HG02885 (cell line): ENCODE measurements at regions not wholly inside any gene's neighbourhood (a gene's known extent, or its start where the extent isn't known, plus 50 kb on each side); places are given as distances from the start of the nearest gene placed in this dataset.
"Not testable (repeated sequence)": the region's sequence is repeated elsewhere in the genome, so short reads cannot be mapped to it uniquely, and the experiment has no call there.

Experiments used
- ATAC-seq: cut with Tn5 transposase; IDR thresholded peaks from one replicate; pipeline ENCODE4 v1.9.1; 2021; ENCODE audit warnings: mild to moderate bottlenecking; ENCODE audit not compliant: unreplicated experiment, poor library complexity

- ATAC-seq: peak; percentile 49
Observed at GRCh38 chr3:155995525-155996370, 124.6 kb upstream of the KCNAB1 start.

DNA sequence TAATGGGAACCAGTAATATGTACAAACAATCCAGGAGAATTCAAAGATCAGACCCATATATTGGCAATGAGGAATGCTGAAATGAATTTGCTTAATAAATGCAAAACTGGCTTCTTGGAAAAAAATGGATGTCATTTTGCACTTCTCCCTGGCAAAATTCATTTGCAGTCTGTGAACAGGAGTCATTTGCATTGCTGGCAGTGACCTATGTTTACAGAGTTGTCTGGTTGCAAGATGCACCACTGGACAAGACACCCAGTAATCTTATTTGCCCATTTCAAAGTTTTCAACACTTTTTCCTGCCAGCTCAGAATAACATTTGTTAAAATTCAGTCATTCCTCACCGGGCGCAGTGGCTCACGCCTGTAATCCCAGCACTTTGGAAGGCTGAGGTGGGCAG is 123.5 kb upstream of the KCNAB1 start:
- ATAC-seq: no peak

DNA sequence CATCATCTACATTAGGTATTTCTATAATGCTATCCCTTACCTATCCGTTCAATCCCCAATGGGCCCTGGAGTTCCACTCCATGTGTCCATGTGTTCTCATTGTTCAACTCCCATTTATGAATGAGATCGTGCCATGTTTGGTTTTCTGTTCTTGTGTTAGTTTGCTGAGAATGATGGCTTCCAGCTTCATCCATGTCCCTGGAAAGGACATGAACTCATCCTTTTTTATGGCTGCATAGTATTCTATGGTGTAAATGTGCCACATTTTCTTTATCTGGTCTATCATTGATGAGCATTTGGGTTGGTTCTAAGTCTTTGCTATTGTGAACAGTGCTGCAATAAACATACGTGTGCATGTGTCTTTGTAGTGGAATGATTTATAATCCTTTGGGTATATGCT is 122.2 kb upstream of the KCNAB1 start:
- ATAC-seq: not testable (repeated sequence)

DNA sequence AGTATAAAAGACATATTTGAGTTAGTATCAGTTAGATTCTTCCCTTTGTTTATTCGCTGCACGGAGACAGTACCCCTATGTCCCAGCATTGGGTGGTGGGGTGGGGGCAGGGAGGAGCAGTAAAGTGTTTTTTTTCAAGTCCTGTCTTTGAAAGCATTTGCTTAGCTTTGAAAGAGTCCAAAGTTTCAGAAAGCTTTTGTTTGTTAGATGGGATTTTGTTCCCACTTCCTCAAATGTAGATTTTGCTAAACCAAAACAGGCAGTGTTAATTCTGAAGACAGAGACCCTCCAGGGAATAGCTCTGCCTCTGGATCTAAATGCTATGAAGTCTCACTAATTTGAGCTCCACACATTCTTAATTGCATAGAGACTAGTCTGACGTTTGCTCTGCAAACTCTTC is 114.6 kb upstream of the KCNAB1 start:
- no peak for ATAC-seq

GRCh38 chr3:156010829-156011228 is 109.5 kb upstream of the KCNAB1 start:
- no peak for ATAC-seq

GRCh38 chr3:156014489-156014888 is 105.9 kb upstream of the KCNAB1 start:
- ATAC-seq: no peak

DNA sequence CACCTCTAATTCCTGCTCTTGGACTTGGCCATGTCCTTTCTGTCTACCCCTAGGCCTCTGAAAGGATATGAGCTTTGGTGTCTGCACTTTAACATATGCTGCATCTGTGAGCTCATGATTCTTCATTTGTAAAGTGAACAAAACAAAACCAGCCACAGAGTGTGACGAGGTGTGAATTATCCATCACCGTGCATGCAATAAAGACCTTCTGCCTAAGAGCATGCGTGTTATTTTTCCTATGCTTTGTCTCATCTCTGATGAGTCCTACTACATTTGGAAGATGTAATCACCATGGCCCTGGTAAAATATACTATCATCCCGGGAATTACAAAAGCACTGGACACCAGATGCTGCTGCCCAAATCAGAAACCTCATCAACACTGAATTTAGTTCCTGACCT is 103.5 kb upstream of the KCNAB1 start:
- ATAC-seq: no peak

GRCh38 chr3:156017352-156018030 is 102.9 kb upstream of the KCNAB1 start:
- no peak for ATAC-seq

- ATAC-seq: no peak
Observed at GRCh38 chr3:156024904-156025533, 95.4 kb upstream of the KCNAB1 start.

DNA sequence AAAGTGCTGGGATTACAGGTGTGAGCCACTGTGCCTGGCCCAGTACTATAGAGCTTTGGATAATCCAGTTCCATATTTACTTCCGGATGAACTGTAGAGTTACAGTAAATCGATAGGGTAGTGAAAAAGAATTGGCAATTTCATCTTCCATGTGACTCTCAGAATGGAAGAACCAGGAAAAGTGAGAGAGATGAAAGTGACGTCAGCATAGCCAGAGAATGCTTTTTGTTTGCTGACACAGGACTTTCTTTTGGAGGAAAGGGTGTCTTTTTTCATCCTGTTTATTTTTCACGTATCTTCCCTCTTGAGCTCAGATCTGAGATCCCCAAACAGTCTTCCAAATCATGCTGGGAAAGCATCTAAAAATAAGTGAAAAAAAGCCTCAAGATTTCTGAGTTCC is 91.2 kb upstream of the KCNAB1 start:
- no peak for ATAC-seq

GRCh38 chr3:156030723-156031122 is 89.7 kb upstream of the KCNAB1 start:
- ATAC-seq: no peak

GRCh38 chr3:156033428-156033827 is 87.0 kb upstream of the KCNAB1 start:
- no peak for ATAC-seq

GRCh38 chr3:156035158-156035557 is 85.2 kb upstream of the KCNAB1 start:
- no peak for ATAC-seq

DNA sequence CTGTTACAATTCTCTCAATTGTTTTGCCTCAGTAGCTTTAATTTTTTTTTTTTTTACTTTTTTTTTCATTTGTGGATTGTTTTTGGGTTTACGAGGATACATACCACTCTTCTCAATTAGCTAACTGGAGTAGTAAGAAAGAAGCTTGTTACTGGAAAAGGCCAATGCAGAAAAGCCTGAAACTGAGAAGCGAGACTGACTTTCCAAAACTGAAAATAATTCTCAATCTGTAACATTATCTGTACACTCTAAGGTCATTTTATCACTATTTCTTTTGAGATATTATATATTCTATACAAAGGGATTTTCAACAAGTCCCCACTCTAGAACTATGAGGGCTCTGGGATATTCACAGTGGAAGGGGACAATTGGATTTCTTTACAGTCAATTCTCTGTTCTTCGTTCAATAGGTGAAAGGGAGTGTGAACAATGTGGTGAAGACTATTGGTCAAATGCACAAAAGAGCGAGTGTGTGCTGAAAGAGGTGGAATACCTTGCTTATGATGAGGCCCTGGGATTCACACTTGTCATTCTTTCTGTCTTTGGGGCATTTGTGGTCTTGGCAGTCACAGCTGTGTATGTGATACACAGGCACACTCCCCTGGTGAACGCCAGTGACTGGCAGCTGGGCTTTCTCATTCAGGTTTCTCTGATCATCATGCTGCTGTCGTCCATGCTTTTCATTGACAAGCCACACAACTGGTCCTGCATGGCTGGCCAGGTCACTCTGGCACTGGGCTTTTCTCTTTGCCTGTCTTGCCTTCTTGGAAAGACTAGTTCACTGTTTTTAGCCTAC is 83.9 kb upstream of the KCNAB1 start:
- ATAC-seq: no peak

DNA sequence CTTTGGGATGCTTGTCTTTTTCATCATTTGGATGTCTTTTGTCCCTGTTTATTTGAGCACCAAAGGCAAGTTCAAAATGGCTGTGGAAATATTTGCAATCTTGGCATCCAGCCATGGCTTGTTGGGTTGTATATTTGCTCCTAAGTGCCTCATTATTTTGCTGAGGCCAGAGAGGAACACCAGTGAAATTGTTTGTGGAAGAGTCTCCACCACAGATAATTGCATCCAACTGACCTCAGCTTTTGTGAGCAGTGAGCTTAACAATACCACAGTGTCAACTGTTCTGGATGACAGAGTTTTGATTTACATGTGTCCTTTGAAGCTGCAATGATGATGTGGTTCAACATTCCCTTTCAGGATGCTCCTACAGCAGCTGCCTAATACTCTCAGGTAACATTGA is 83.0 kb upstream of the KCNAB1 start:
- ATAC-seq: no peak

DNA sequence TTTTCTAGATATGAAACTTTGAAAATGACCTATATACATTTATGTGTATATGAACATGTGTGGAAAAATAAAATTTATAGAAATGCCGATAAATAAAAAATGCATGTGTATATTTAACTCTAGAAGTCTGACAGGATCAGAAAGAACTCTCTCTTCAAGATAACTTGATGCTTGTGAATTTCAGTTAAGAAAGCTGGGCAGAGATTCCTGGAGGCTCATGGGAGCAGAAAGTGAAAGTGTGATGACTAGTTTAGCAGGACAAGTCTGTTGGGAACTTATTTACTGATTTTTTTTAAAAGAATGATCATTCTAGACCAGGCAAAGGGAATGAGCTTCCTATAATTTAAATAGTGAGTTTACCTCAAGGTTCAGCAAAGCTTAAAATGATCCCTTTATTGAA is 81.5 kb upstream of the KCNAB1 start:
- ATAC-seq: no peak

DNA sequence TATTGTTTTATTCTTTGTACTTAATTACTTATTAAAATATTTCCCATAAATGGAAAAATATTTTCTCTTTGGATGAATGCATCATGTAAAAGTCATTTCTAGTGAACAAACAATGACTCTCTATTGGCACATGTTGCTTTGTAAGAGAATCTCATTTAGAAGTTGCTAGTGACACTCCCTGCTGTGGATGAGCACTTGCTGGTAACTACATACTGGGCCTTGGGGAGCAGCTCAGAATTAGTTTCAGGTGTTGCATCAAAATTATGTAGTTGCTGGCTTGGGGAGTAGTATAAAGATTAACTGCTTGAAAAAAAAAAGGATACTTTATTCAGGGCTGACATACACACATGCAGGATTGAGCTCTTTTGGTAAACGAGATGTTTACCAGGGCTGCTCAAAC is 80.3 kb upstream of the KCNAB1 start:
- ATAC-seq: no peak

GRCh38 chr3:156041216-156041841 is 79.0 kb upstream of the KCNAB1 start:
- not testable (repeated sequence) for ATAC-seq

DNA sequence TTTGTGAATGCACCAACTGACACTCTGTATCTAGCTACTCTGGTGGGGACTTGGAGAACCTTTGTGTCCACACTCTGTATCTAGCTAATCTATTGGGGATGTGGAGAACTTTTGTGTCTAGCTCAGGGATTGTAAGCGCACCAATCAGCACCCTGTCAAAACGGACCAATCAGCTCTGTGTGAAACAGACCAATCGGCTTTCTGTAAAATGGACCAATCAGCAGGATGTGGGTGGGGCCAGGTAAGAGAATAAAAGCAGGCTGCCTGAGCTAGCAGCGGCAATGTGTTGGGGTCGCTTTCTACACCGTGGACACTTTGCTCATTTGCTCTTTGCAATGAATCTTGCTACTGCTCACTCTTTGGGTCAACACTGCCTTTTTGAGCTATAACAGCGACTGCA is 78.5 kb upstream of the KCNAB1 start:
- not testable (repeated sequence) for ATAC-seq
